22Rv1 (cell line): ENCODE measurements at regions not wholly inside any gene's neighbourhood (a gene's known extent, or its start where the extent isn't known, plus 50 kb on each side); places are given as distances from the start of the nearest gene placed in this dataset.

ENCODE experiments used
- CTCF ChIP-seq: fragments of 450-650 bp; IDR thresholded peaks from 2 replicates; pipeline ENCODE4 v1.5.1; 2017; ENCODE audit warnings: mild to moderate bottlenecking
- ZFX ChIP-seq: fragments of 450-650 bp; IDR thresholded peaks from 2 replicates; pipeline ENCODE4 v1.6.1; 2017; ENCODE audit warnings: antibody characterized with exemption, borderline replicate concordance

GRCh38 chr6:105621564-105622175 is 218.8 kb upstream of the PREP start:
- TF ChIP-seq CTCF (no peak), ZFX (no peak)
